ENCODE measurements at regions not wholly inside any gene's neighbourhood (a gene's known extent, or its start where the extent isn't known, plus 50 kb on each side); places are given as distances from the start of the nearest gene placed in this dataset.

GRCh38 chr10:2244471-2244870 is 507.1 kb upstream of the ADARB2 start:
- Histone ChIP-seq H3K9me3 (ENCODE audit: control insufficient read depth, insufficient read depth, low read length) (peaks cover 38% of the 10 kb centered on the region), H3K9me1 (ENCODE audit: insufficient read depth, low read length) (no peaks in the 10 kb centered on the region), H3K4me2 (ENCODE audit: low read depth, low read length) (no peak overlapping the region), H4K91ac (ENCODE audit: insufficient read depth, low read depth, low read length) (no peak overlapping the region), H2BK20ac (ENCODE audit: low read depth, low read length) (no peak overlapping the region), H3K36me3 (ENCODE audit: control insufficient read depth, insufficient read depth, low read length) (no peaks in the 10 kb centered on the region), H4K5ac (ENCODE audit: low read depth, low read length) (no peak overlapping the region), H4K8ac (ENCODE audit: low read depth in 2 of 2, low read length in 2 of 2) (no peak overlapping the region), H3K56ac (ENCODE audit: extremely low read depth, insufficient read depth, low read length) (no peak overlapping the region), H2AFZ (replicated peaks; ENCODE audit: low read length, poor library complexity) (no peak overlapping the region), H4K20me1 (ENCODE audit: insufficient read depth, low read length) (no peaks in the 10 kb centered on the region), H3K4me1 (ENCODE audit: control insufficient read depth, insufficient read depth, low read length) (no peaks in the 10 kb centered on the region), H3K27me3 (ENCODE audit: control insufficient read depth, insufficient read depth, low read length) (no peaks in the 10 kb centered on the region), H2BK5ac (ENCODE audit: low read depth, low read length, poor library complexity, severe bottlenecking) (no peak overlapping the region), H3K9ac (ENCODE audit: low read depth, low read length) (no peak overlapping the region), H2AK5ac (ENCODE audit: low read depth, low read length) (no peak overlapping the region), H3K14ac (replicated peaks; ENCODE audit: low read depth, low read length) (no peak overlapping the region), H2AK9ac (replicated peaks; ENCODE audit: low read depth, low read length, poor library complexity) (no peak overlapping the region), H3K79me1 (ENCODE audit: low read depth in 1 of 2, low read length in 2 of 2) (no peaks in the 10 kb centered on the region), H3K4ac (ENCODE audit: low read depth, low read length) (no peak overlapping the region), H2BK15ac (ENCODE audit: low read depth, low read length) (no peak overlapping the region), H3K27ac (ENCODE audit: insufficient read depth, low read length) (no peak overlapping the region), H3K18ac (ENCODE audit: low read depth, low read length) (no peak overlapping the region), H3K23ac (ENCODE audit: low read depth, low read length) (no peak overlapping the region), H3K4me3 (ENCODE audit: insufficient read depth, low read depth, low read length) (no peak overlapping the region), H2BK120ac (ENCODE audit: low read depth, low read length) (no peak overlapping the region)
- TF ChIP-seq NFE2L2 (IDR thresholded peaks at IDR 0.05; ENCODE audit: low read depth, low read length) (no peak), CEBPB (IDR thresholded peaks at IDR 0.05; ENCODE audit: low read depth, low read length) (no peak), FOS (IDR thresholded peaks at IDR 0.05; ENCODE audit: low read depth, low read length) (no peak), RCOR1 (IDR thresholded peaks at IDR 0.05; ENCODE audit: insufficient replicate concordance, low read length) (no peak), CHD1 (IDR thresholded peaks at IDR 0.05; ENCODE audit: low read depth, low read length) (no peak), CTCF (conservative IDR thresholded peaks at IDR 0.05; ENCODE audit: low read depth, low read length) (no peak), ELK1 (IDR thresholded peaks at IDR 0.05; ENCODE audit: borderline replicate concordance, low read depth, low read length) (no peak), RAD21 (IDR thresholded peaks at IDR 0.05; ENCODE audit: low read length) (no peak), MAZ (IDR thresholded peaks at IDR 0.05; ENCODE audit: borderline replicate concordance, low read depth, low read length) (no peak), POLR2A (IDR thresholded peaks at IDR 0.05; ENCODE audit: low read depth, low read length) (no peak), SMC3 (IDR thresholded peaks at IDR 0.05; ENCODE audit: low read depth, low read length) (no peak), RFX5 (IDR thresholded peaks at IDR 0.05; ENCODE audit: low read depth, low read length) (no peak), USF2 (IDR thresholded peaks at IDR 0.05; ENCODE audit: low read depth, low read length) (no peak)
- 76% methylated on average over 9 of the region's 12 CpGs; no CpG with 5 or more reads in 1 of the 2 experiments for WGBS, 2 experiments (ENCODE audit: extremely low coverage in 2 of 2, insufficient read length in 1 of 2)
- DNase-seq (no peak), ATAC-seq (ENCODE audit: low read depth) (no peak)
- BruUV-seq (replicated peaks), result no TSS peak
- intact Hi-C loops (cut with micrococcal nuclease), result no loop called here
- in situ Hi-C loops (cut with MboI; ENCODE audit: low sequenced_read_pairs), result no loop called here
- ChIA-PET POLR2A (ENCODE audit: unreplicated experiment) (no interaction called here), CTCF (no interaction called here)
- dilution Hi-C loops (cut with HindIII; ENCODE audit: low sequenced_read_pairs, unreplicated experiment), result no loop called here
